Activated T-helper 1 cell treated with anti-CD3 and anti-CD28 coated beads, Interleukin-2, amount 50 U/mL, for 16 hours (primary cell): ENCODE measurements at regions not wholly inside any gene's neighbourhood (a gene's known extent, or its start where the extent isn't known, plus 50 kb on each side); places are given as distances from the start of the nearest gene placed in this dataset.
"Not testable (repeated sequence)": the region's sequence is repeated elsewhere in the genome, so short reads cannot be mapped to it uniquely, and the experiment has no call there.

Experiments
- DNase-seq, 2 donors: peaks; one replicate each; pipeline ENCODE4 v3.0.0-alpha.2; 2020; ENCODE audit warnings: low read depth in 1 of 2, low spot score in 1 of 2

GRCh38 chr9:126170286-126170823 lies 156.3 kb upstream of the MVB12B start:
- DNase-seq = no peak

GRCh38 chr9:126171641-126172040 lies 155.0 kb upstream of the MVB12B start:
- DNase-seq = no peak

GRCh38 chr9:126173401-126173800 lies 153.2 kb upstream of the MVB12B start:
- no peak for DNase-seq

- no peak for DNase-seq
These were observed 152.7 kb upstream of the MVB12B start for GRCh38 chr9:126173929-126174328.

DNA sequence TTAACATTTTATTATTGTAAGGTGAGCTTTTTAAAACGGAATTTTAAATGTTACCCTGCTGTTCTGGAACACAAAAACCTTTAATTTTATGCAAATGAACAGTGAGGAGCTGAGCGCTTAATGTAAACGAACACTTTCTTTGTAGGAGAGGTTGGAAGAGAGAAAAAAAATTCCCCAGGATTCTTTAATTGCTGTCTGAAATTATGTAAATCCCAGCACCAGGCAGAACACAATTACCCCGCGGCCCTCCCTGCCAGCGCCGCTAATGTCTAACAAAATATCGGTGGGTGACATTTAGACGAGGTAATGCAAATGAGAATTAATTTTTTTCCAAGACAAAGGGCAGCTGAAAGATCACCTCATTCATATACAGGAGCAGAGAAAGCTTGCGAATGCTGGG lies 143.4 kb upstream of the MVB12B start:
- no peak for DNase-seq

DNA sequence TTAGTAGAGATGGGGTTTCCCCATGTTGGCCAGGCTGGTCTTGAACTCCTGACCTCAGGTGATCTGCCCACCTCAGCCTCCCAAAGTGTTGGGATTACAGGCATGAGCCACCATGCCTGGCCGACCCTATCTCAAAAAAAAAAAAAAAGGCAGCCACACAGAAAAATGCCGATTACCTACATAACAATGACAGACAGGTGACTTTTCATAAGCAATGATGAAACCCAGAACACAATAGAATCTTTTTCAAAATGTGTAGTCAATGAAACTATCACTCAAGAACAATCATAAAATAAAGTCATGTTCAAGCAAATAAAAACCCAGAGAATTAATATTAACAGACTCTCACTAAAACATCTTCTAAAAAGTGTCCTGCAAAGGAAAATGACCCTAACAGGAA lies 135.6 kb upstream of the MVB12B start:
- DNase-seq = not testable (repeated sequence)

DNA sequence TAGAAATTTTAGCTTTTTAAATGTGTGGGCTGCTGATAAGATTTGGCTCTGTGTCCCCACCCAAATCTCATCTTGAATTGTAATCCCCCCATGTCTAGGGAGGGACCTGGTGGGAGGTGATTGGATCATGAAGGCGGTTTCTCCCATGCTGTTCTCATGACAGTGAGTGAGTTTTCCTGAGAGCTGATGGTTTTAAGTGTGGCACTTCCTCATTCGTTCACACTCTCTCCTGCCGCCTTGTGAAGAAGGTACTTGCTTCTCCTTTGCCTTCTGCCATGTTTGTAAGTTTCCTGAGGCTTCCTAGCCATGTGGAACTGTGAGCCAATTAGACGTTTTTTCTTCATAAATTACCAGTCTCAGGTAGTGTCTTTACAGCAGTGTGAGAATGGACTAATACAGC lies 127.8 kb upstream of the MVB12B start:
- no peak for DNase-seq

GRCh38 chr9:126203313-126203712 lies 123.3 kb upstream of the MVB12B start:
- no peak for DNase-seq

DNA sequence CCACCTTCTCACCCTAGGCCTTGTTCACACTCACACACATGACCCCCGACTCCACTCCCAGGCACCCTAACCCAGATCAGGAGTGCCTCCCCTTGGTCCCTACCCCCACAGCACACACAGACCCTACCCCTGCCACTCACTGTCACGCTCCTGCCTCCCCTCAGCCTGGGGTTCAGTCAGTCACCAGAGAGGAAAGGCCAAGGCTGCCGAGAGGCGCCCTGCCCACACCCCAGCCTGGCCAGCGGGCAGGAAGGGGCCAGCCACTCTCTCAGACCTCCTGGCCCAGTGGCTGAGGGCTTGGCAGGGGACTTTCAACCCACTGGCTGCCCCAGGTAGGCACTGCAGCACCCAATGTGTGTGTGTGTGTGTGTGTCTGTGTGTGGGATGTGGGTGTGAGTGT lies 122.4 kb upstream of the MVB12B start:
- no peak for DNase-seq

DNA sequence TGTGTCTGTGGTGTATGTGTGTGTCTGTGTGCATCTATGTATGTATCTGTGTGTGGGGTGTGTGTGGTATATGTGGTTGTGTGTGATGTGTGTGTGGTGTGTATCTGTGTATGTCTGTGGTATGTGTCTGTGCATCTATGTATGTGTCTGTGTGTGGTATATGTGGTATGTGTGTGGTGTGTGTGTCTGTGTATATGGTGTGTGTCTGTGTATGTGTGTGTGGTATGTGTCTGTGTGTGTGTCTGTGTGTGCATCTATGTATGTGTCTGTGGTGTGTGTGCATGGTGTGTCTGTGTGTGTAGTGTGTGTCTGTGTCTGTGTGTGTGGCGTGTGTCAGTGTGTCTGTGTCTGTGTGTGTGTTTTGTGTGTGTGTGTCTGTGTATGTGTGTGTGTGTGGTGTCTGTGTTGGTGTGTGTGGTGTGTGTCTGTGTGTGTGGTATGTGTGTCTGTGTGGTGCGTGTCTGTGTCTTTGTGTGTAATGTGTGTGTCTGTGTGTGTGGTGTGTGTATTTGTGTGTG lies 121.9 kb upstream of the MVB12B start:
- no peak for DNase-seq

DNA sequence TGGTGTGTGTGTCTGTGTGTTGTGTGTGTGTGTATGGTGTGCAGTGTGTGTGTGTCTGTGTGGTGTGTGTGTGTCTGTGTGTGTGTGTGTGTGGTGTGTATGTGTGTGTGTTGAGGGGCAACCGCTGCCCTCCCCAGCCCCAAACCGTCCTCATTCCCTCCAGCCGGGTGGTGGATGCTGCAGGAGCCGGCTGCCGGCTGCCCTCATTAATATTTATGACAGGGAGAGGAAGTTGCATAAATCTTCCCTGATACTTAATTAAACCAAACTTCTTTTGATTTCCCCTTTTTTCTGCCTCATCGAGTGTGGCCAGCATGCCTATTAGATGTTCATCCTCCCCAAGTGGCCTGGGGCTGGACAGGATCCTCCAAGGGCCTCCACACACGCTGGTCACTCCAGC lies 121.4 kb upstream of the MVB12B start:
- no peak for DNase-seq

- DNase-seq = no peak
These were observed 120.7 kb upstream of the MVB12B start for GRCh38 chr9:126205845-126206498.

GRCh38 chr9:126207256-126207655 lies 119.4 kb upstream of the MVB12B start:
- no peak for DNase-seq

DNA sequence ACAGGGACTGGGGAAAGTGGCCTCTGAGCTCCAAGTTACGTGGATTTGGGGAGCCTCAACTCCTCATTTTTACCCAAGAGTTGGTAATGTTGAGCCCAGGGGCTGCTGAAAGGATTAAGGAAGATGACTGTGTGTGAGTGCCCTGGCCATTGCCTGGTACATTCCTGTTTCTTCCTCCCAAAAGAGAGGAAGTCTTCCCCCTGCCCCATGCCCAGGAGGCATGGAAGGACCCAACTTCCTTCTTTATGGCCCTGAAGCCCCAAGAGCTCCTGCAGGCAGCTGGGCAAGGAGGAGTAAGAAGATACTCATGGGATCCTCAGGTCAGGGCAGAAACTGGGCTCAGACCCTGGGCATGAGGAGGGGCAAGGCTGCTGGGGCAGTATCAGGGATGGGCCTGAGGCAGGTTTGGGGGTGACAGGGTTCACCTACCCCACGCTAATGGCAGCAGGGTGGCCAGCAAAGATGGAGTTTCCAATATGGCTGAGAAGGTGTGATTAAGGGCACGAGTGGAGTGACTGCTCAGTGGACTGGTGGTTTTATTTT lies 118.3 kb upstream of the MVB12B start:
- DNase-seq = no peak

DNA sequence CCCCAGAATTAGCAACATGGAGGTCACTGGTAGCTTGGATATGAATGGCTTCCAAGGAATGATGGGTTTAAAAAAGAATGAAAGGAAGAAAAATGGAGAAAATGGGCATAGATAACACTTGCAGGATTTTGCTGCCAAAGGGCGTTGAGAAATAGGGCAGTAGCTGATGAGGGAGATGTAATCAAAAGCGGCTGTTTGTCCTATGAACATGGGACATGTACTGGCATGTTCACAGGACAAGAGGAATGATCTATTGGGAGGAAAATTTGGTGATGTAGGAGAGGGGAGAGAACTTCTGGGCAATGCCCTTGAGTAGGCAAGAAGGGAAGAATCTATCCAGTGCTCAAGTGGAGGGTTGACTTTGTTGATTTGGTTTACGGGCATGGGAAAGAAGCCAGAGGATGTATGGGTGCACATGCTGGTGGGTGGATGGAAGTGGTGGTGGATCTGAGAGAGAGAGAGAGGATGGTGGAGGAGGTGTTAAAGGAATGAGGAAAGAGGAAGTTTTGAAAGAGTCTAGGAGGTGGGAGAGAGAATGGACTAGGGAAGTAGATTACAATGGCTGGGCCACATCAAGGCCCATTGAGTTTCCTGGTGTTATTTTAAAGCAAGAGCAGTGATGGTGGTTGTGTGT lies 115.1 kb upstream of the MVB12B start:
- DNase-seq = no peak

GRCh38 chr9:126215486-126215885 lies 111.1 kb upstream of the MVB12B start:
- DNase-seq = no peak

GRCh38 chr9:126216826-126217225 lies 109.8 kb upstream of the MVB12B start:
- no peak for DNase-seq

GRCh38 chr9:126217250-126217653 lies 109.4 kb upstream of the MVB12B start:
- no peak for DNase-seq

DNA sequence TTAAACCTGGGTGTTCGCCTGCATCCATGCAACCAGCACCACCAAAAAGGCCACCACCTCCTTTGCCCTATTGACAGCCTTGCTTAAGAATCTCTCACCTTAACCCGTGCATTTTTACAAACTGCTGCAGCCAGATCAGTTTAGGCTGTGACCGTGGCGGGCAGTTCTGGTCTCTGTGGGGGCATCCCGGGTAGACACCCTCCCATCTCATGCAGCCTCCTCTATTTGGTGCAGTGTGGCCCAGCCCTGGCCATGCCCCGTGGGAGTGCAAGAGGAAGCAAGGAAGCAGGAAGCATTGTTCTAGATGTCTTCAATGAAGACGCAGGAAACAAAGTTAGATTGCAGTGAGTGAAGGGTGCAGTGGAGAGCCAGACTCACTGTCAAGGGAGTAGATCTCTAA lies 108.8 kb upstream of the MVB12B start:
- no peak for DNase-seq

- no peak for DNase-seq
These were observed 108.1 kb upstream of the MVB12B start for GRCh38 chr9:126218359-126219125.

DNA sequence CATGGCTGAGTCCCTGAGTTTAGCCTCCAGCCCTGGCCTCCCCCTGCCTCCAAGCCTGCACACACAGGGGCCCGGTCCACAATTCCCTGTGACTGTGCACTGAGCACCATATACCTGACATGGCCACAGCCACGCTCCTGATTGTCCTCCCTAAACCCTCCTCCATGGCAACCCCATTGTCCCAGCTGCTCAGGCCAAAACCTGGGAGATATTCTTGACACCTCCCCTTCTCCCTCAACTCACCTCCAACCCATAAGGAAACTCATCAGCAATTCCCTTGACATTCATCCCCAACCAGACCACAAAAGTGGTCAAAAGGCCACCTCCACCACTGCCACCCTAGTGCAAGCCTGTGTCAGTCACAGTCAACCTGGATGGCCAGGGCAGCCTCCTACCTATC lies 107.5 kb upstream of the MVB12B start:
- DNase-seq = no peak

DNA sequence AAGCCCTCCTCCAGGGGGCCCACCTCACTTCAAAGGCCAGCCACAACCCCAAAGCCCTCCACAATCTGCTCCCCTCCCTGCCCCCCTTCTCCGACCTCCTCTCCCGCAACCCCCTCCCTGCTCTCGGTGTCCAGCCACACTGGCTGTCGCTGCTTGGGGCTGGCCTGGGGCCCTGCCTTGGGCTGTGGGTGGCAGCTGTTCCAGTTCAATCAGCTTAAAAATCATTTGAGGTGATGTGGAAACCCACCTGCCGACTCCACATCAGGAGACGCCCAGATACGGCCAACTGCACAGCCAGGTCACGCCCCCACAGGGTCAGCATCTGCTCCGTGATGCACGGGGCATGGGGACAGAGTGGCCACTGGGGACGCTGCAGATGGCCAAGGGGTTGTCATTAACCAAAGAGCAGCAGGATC lies 107.0 kb upstream of the MVB12B start:
- DNase-seq = no peak
